ENCODE measurements at regions not wholly inside any gene's neighbourhood (a gene's known extent, or its start where the extent isn't known, plus 50 kb on each side); places are given as distances from the start of the nearest gene placed in this dataset.
"Not testable (repeated sequence)": the region's sequence is repeated elsewhere in the genome, so short reads cannot be mapped to it uniquely, and the experiment has no call there.

DNA sequence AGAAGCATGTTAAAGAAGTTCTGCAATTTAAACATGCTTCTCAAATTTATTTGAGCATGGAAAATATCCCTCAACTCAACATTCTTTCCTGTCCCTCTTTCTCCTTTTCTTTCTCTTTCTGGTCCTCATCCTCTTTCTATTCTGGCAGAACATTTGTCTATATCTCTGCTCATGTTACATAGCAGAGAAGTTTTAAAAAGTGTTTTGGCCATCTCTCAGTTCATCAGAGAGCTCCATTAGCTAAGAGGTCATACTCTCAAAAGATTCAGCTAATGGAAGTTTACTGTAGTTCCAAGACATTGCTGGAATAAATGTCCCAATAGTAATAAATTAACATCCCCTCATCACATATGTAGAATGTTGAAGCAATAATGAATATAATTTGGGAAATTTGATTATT lies 53.5 kb downstream of the XCL2 start:
- no peak for DNase-seq

DNA sequence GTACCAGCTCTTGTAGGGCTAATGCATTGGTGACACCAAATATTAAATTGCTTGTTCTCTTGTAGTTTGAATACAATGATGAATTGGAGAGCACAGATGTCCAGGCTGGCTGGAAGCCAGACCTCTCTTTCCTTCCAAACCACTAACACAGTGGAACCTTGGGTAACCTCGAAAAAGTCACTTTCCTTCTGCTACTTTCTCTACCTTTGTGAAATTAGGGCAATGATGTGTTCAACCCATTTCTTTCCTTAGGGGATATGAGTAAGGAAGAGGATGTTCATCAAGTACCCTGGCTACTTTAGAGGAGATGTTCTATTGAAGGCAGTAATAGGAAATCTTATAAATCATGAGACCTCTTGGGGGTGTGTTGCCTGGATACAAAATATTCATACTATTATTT lies 55.7 kb downstream of the XCL2 start:
- no peak for DNase-seq

DNA sequence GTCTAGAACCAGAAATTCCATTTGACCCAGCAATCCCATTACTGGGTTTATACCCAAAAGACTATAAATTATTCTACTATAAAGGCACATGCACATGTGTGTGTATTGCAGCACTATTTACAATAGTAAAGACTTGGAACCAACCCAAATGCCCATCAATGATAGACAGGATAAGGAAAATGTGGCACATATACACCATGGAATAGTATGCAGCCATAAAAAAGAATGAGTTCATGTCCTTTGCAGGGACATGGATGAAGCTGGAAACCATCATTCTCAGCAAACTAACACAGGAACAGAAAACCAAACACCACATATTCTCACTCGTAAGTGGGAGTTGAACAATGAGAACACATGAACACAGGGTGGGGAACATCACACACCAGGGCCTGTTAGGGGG lies 57.0 kb downstream of the XCL2 start:
- DNase-seq, result not testable (repeated sequence)

DNA sequence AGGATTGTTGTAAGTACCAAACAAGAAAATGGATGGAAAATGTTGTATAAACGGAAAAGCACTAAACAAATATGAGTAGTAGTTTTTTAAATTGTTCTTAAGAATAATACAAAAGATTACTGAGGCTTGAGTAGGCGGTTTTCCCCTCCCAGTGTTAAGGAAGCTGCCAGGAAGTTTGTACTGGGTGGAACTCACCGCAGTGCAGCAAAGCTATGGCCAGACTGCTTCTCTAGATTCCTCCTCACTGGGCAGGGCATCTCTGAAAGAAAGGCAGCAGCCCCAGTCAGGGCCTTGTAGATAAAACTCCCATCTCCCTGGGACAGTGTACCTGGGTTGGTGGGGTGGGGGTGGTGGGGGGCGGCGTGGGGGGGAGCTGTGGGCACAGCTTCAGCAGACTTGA lies 58.7 kb downstream of the XCL2 start:
- no peak for DNase-seq

DNA sequence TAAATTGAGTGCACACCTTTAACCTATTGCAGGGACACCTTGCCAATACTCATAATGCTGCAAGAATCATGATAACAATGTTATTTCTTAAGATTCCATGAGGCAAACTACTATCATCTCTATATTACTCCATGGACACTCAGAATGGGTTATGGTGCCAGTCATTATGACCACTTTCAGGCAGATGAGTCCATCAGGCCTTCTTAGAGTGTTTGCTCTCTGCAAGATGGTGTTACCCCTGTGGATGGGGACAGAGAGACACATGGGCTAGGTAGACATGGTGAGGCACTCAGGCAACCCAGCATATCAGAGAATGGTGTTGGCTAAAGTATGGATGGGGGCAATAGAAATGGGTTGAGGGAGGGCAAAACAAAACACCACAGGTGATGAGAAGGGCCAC lies 59.7 kb downstream of the XCL2 start:
- DNase-seq, result no peak

DNA sequence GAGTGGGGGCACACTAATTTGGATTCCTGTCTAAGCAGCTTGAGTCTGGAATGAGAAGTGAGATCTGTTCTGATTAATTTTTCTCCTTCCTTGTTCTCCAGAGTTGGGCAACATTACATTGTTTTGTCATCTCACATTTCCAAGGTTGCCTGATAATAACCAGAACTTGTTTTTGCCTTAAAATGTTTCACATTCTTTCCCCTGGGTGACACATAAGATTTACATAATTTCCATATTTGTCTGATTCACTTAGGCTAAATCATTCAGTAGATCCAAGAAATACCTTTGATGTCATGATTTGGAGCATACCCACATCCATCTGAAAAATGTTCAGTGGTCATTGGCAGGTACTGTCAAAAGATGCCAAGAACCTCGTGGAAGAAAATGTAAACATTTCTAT lies 60.3 kb downstream of the XCL2 start:
- DNase-seq, result no peak

DNA sequence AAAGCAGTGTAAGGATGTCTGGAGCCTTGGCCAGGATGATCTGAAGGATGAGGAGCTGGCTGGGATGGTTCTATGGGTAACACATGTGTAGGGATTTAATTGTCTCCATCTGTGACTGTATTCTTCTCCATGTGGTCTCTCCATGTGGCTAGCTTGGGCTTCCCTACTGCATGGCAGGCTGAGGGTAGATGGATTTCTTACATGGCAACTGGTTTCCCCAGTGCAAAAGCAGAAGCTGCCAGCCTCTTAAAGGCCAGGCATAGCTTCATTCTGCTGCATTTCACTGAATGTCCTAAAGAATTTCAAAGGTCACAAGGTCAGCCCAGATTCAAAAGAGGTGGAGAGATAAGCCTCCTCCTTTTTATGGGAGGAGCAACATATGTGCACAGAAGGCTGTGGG lies 61.7 kb downstream of the XCL2 start:
- no peak for DNase-seq

DNA sequence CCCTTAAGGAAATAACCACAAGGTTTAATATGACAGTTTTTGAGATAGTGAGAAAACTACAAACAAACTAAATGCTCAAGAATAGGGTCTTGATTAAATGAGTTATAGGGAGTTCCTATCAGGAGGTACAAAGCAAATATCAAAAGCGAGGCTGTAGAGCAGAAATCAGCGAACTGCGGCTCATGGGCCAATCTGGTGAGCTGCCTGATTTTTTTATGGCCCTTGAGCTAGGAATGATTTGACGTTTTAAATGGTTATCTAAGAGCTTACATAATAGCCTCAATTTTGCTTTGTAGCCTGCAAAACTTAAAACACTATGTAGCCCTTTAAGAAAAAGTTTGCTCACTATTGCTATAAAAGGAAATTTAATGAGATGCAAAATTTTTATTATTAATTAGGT lies 62.2 kb downstream of the XCL2 start:
- DNase-seq, result no peak

DNA sequence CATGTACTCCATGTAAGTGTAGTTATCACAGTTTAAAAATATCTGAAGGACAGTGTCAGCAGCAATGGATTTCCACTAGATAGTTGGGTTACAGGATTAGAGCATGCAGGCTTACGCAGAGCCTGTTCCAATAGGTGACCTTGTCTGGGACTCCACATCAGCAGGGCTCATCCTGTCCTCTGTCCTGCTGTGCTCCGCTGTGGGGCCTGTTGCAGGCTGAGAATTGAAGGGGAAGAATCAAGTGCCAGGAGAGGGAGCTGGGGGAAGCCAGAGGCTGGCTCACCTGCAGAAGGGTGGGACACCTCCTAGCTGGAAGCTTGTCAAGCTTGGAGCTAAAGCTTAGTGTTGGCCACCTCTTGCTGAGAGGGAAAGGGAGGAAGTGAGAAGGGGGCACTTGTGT lies 62.8 kb downstream of the XCL2 start:
- DNase-seq, result no peak

DNA sequence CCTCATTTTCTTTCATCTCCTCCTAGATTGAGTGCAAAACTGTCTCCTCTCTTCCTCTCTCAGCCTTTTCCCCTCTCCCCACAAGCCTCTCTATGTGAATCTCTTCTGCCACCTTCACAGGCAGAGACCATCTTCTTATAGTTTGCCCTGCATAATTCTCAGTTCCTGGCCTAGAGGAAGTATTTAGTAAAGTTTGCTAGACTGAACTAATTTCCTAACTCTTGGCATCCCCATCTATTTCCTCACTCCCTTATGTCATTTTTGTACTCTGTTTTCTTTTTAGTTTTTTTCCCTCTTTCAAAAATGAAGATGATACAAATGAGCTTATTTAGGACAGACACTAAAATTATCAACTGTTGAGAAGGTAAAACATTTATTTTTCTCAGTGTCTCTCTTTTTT lies 66.0 kb downstream of the XCL2 start:
- DNase-seq, result no peak

DNA sequence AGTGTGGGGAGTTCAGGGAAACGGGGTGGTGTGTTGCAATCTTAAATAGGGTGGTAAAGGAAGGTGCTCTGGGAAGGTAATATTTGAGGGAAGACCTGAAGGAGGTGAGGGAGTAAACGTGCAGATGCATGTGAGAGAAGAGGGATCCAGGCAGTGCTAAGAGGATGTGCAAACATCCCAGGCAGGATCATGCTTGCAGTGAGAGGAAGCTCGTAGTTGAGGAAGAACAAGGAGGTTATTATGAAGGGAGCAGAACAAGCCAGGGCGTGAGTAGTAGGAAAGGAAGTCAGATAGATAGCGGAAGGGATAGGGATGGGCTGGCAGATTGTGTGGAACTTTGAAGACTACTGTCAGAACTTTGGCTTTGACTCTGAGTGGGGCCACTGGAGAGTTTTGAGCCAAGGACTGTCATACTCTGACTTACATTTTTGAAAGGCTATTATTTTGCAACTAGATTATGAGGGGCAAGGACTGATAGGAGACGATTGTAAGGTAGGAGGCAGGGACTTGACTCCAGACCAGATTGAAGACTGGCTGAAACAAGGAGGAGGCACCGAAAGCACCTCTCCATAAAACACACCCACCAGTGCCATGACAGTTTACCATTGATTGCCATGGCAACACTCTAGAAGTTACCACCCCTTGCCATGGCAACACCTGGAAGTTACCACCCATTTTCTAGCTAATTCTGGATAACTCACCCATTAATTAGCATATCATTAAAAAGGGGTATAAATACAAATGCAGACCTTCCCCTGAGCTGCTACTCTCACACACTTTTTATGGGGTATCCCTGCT lies 67.0 kb downstream of the XCL2 start:
- DNase-seq, result no peak

DNA sequence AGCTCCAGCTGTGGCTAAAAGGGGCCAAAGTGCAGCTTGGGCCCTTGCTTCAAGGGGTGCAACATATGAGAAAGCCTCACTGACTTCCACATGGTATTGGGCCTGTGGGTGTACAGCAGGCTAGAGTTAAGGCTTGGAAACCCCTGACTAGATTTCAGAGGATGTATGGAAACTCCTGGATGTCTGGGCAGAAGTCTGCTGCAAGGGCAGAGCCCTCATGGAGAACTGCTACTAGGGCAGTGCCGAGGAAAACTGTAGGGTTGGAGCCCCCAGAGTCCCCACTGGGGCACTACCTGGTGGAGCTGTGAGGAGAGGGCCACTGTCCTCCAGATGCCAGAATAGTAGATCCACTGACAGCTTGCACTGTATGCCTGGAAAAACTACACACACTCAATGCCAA lies 69.5 kb downstream of the XCL2 start:
- no peak for DNase-seq

DNA sequence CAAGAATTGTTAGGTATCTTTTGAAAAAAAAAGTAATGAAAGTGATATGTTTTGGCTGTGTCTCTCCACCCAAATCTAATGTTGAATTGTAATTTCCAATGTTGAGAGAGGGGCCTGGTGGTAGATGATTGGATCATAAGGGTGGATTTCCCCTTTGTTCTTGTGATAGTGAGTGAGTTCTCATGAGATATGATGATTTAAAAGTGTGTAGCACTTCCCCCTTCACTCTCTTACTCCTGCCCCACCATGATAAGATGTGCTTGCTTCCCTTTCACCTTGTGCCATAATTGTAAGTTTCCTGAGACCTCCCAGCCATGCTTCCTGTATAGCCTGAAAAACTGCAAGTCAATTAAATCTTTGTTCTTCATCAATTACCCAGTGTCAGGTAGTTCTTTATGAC lies 70.7 kb downstream of the XCL2 start:
- no peak for DNase-seq

DNA sequence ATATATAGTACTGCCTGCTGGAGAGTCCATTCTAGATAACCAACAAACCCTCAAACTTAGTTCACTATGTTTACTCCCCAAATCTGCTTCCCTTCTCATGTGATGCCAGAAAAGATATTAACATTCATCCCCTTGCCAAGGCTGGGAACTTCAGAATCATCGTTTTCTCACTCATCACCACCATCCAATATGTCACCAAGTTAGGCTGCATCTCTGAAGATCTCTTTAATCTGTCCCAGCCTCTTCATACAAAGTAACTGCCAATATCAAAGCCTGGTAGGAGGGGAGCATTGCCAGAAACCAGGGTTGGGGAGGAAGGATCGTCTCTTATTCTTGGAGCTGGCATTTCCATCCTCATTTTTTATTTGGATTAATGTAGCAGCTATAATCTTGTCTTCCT lies 71.6 kb downstream of the XCL2 start:
- no peak for DNase-seq

DNA sequence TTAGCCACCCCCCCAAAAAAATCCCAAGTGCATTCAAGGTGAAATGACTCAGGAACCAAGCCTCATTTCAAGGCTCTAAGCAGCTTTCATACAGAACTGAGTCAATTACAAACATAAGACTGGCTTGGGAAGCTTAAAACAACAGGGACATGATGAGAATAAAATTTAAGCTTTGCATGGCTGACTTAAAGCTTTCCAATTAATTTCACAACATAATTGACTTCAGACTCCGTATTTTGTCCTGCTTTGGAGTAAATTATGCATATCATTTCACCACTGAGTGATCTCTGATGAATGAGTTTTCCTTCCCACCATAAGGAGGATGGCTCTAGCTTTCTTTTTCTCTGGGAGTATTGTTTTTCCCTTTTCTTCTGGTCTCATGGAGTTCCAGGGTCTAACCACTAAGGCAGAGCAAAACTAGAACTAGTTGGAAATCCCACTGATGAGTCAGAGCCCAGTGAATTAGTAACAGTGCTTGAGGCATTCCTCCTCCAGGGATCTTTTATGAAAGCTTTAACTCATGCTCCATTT lies 72.8 kb downstream of the XCL2 start:
- no peak for DNase-seq

DNA sequence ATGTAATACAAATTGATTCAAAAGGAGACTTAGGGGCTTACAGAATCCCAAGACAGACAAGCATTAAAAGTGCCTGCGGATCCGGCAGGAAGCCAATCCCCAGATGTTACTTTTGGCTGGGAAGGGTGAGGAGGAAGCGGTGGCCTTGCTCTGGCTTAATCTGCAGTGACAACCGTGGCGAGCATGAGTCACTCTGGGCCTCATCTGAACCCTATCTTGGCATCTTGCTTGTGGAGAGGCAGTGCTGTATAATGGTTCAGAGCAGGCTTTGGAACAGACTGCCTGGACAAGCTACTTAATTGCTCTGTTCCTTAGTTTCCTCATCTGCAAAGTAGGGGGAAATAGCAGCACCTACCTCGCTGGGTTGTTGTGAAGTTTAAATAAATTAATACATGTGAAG lies 74.1 kb downstream of the XCL2 start:
- no peak for DNase-seq

DNA sequence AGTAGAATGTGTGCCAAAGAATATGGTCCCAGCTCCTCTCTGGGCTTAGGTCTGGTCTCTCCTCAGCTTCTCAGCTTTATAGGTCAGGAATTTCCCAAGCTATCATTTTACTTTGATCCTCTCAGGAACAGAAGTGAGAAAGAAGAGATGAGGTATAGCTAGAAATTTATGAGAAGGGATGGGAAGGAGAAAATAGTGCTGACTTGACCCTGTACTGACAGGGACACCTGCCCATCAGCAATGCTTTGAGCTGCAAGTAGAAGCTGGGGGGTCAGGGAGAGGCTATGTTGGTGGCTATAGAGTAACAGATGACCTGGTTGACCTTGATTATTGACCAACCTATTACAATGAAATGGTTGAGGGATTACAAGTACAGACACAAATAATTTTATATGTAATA lies 75.0 kb downstream of the XCL2 start:
- no peak for DNase-seq

DNA sequence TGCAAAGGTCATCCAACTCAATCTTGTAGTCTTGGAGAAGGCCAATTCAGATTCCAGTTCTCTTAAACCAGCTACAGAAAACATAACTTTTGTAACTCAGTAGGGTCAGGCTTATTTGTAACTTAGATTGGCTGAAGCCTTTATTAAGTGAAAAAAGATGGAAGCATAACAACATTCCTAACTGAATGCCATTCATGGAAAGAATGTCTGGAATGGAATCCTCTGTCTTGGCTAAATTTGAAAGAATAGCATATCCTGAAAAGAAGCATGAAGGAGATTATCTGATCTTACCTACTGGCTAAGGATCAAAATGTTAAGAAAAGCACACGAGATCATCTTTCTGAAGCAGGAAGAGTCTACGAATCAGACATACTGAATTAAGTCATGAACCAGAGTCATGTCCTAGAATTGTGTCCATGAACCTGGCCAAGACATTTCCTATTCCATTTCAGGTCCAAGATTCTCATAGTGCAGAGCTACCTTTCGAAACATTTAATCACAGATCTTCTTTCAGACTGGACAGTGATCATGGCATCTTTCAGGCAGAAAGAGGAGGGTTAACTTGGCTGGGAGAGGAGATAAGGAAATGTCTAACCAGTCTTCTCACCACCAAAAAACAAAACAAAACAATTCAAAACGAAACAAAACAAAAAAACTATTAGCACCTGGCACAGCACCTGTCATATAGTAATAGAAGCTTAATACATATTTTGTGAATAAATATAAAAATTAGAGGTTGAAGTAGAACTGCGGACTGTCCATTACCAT lies 75.6 kb downstream of the XCL2 start:
- no peak for DNase-seq

DNA sequence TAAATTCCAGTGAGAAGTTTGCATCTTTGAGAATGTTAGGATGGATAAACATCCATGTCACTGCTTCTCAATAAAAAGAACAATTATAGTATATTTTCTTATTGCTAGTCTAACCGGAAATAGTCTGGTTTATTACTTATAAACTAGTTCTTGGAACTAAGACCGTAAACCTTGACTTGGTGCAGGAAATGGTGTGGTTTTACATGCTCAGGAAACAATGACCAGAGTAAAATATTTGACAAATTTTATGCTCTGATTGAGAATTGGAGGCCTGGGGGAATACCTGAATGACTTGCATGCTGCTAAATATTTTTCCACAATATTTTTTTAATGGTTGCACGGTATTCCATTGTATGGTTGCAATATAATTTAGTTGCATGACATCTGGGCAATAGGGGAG lies 76.3 kb downstream of the XCL2 start:
- no peak for DNase-seq

DNA sequence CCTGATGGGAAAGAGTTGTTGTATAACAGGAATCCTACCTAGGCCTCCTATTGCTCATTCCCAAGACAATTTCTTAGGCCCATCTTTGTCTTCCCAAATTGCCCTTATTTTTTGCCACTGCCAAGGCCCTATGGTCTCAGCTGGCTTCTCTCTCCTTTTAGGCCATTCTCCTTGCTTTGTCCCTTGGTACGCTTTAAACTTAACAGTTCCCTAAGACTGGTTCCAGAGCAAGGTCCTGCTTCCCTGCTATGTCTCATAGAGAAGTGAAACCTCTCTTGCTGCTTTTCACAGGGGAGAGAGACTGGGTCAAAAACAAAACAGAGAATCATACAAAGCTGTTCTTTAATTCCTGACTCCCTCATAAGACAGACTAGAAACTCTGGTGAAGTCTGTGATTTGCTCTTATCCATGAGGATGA lies 77.1 kb downstream of the XCL2 start:
- DNase-seq, result no peak

DNA sequence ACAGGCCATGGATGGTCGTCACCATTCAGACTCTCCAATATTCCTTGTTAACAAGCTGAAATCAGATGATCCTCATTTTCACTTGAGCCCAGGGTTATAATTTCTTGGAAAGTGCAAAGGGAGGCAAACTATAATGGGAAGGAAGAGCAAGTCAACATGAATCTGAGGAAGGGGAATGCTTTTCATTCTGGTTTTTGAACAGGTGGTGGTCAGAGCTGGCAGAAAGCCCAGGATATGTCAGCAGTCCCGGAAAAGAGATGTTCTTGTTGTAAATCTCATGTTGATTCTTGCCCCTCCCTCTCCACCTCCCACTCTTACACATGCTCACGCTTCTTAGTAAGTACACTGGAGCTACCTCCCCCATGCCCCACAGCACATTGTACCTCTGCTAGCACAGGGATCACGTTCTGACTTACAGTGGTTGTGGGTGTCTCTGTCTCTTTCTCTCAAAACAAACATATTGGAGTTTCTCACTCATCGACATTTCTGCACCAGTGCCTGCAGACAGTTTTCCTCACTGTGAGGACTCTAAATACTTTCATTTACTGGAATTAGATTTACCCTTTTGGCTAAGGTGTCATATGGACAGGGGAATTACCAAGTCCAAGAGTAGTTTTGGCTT lies 77.6 kb downstream of the XCL2 start:
- no peak for DNase-seq

DNA sequence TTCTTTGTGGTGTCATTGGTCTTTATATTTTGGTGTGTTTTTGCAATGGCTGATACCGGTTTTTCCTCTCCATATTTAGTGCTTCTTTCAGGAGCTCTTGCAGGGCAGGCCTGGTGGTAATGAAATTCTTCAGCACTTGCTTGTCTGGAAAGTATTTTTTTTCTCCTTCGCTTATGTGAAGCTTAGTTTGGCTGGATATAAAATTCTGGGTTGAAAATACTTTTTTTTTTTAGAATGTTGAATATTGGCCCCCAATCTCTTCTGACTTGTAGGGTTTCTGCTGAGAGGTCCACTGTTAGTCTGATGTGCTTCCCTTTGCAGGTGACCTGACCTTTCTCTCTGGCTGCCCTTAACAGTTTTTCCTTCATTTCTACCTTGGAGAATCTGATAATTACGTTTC lies 82.7 kb downstream of the XCL2 start:
- not testable (repeated sequence) for DNase-seq

DNA sequence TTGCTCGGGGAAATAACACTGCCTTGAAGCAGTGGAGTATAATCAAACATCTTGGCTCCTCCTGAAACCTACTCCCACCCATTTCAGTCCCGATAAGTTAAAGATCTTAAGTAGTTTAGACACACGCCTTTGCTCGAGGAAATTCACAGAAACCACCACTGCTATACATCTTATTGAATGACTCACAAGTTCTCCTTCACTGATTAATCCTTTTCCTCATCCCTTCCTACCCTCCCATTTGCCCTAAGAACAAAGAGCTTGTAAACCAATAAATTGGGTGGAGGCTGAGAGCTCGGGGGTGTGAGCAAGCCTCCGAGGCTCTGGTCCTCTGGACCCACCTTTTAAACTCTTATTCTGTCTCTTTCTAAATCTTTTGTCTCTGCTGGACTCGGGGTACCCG lies 86.5 kb downstream of the XCL2 start:
- DNase-seq, result not testable (repeated sequence)

DNA sequence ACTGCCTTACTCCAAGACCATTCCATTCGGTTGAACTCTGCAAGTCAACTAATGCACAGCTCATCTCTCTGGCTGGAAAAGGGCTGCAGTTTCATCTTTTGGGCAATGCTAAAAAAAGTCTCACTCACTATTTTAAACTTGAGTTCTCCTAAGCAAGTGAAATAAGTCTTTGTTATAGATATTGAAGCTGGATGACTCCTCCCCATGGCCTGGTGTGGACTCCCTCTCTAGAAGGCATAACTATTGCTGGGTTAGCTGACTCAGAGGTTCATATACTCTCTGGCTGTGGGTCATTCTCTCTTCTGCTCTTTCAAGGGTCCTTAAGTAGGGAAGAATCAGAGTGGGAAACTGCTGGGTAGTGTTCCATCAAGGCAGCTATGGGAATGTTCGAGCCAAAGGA lies 88.0 kb downstream of the XCL2 start:
- DNase-seq, result no peak
